Suppressor macrophage (primary cell): ENCODE measurements at regions not wholly inside any gene's neighbourhood (a gene's known extent, or its start where the extent isn't known, plus 50 kb on each side); places are given as distances from the start of the nearest gene placed in this dataset.

Source experiments
- DNase-seq, 4 experiments: peaks; one replicate each; pipeline ENCODE4 v3.0.0-alpha.2; 2020 to 2022

DNA sequence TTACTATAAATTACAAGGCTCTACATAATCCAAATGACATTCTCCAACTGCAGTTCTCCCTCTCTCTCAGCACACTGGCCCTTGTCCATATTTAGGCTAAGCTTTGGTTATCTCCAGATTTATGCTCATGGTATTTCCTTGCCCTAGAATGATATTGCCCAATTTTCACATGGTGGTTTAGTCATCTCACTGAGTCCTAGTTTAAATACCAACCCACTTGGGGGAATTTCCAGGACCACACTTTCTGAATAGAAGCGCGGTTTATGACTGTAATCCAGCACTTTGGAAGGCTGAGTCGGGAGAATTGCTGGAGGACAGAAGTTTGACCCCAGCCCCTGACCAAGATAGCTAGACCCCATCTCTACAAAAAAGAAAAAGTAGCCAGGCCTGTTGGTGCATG, 280.1 kb upstream of the MON1B start:
- DNase-seq: peak in 3 of 4 experiments; percentile 2 to 40 (median 20)

DNA sequence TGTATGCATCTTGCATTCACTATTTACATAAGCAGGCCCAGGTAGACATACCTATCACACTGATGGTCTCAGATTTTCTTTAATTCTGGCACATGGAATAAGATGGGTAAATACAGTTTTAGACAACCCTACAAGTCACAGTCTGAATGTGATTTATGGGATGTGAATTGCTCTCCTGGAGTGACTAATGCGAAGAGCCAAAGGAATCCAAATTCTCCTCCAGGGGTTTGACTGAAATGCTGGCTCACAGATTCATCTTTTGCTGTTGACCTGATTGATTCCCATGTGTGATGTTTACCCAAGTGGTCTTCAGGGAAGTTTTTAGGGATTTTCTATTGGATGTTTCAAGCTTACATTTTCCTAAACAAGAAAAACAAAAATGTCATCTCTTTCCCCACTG, 277.9 kb upstream of the MON1B start:
- no peak for DNase-seq

DNA sequence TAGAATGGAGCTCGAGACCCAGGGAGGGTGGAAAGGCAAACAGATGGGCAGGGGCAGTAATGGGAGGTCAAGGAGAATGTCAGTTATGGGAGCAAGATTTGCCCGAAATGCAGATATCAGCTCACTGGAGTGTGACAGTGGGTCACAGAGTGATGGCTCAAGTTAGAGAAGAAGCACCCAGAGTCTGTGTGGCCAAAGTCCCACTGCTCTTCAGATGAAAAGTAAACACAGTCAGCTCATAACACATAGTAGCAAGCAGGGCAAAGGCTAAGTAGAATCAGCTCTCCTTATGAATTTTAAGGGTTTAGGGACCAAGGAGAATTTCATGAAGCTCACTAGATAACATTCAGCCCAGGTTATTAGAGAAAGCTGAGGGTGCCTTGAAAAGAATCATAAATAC, 264.9 kb upstream of the MON1B start:
- no peak for DNase-seq

DNA sequence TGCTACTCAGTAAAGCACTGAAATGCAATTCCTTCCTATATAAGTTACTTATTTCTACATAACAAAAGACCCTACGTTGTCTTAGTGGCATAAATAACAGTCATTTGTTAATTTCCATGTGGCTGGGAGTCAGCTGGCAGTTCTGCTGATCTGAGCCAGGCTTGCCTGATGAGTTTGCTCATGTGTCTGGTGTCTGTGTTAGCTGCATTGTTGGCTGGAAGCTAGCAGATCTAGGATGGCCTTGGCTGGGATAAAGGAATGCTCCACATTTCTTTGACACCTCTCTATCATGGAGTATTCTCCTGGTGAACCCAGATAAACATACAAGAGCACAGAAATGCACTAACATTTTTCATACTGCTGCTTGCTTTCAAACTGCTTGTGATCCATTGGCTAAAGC, 264.4 kb upstream of the MON1B start:
- no peak for DNase-seq

DNA sequence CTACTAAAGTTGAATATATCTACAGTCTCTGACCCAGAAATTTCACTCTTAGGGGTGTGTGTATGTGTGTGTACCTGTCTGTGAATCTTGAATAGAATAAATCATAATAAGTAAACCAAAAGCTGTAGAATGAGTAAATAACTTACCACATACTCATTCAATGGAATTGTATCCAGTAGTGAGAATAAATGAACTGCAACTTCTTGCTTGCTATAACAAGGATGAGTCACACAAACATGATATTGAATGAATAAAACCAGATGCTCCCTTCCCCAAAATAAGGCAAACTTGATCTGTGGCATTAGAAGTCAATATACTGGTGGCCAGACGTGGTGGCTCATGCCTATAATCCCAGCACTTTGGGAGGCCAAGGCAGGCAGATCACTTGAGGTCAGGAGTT, 259.8 kb upstream of the MON1B start:
- DNase-seq: no peak

DNA sequence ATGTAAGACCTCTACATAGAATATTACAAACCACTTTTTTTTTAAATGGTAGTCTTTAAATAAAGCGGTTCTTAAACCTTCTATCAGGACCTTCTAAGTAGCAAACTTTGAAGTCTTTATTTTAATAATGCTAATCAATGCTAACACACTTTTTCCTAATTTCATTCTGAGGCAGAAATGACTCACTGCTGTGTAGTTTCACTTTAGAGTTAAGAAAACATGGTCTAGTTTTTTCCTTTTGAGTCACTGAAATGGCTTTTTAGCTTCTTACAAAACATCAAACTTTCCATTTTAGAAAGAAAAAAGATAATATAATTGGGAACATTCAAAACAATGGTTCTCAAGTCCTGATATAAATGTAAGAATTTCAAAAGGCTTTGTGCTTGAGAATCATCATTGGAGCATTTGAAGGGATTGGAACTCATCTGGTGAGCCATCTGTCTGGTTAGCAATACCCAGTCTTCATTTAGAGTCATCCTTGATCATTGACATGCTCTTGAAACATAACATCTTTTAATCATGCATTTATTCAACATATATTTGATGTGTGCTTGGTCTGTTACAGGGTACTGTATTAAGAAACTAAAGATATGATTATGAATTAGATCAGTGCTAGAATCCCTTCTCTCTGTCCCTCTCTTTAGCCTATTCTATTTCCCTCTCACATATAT, 258.3 kb upstream of the MON1B start:
- DNase-seq: no peak

DNA sequence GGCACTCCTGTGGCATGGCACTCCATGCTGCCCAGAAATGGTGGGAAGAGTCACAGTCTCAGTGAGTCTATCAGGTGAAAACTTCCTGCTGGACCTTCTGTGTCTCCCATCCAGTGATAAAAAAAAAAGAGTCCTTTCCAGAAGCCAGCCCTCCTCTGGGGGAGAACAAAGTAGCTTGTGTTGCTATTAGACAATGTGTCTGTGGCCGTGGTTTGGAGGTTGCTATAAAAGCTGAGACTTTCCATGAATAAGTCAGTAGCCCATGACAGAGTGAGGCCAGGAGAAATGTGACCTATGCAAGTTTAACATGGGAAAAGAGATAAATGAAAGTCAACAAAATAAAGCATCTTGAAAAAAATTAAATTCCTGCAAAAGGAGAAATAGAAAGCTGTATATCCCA, 250.7 kb upstream of the MON1B start:
- no peak for DNase-seq

DNA sequence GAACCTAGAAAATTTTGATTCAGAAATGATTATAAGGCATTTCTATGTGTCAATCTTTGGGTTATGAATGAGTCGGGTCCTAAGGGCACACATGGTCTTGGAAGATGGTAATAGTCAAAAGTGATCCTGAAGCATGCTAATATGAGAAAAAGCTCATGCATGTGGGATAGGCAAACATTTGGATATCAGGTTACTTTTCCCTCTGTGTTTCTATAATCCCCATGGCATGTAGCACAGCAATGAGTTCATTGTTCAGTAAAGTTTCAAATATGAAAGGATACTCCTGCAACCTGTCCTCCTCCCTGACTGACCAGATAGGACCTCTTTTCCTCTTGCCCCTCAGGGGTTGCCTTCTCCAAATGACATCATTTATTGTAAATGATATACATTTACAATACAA, 249.9 kb upstream of the MON1B start:
- DNase-seq: no peak

DNA sequence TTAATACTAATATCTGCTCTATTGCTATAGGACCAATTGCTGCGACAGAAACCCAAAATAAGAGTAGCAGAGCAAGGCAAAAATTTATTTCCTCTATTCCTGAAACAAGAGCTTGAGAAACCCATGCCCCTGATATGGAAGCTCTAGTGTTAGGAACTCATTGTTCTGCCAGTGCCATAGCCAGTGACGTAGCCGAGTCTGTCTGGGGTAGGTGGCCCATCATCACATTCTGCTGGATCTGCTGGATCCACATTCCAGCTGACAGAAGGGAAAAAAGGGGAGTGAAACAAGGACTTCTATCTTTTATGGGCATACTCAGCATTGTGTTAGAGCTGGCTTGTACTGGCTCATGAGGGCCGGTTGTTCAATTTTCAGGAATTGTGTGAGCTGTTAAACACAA, 248.9 kb upstream of the MON1B start:
- DNase-seq: no peak

DNA sequence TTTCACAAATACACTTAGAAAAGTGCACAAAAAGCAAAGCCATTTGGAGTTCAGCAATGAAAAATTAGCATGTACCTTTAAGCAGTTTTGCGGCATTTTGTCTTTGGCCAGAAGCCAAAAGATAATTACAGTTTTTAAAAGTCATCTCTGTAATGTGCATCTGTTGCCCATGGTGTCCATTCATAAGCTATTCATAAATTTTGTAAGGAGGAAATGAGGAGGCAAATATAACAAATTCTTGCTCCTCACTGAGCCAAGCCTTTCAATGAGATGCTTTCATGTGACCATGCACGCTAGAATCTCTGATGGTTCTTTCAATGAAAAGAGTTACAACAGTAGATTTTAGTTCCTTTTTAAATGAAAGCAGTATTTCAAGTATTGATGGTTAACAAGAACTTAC, 247.1 kb upstream of the MON1B start:
- no peak for DNase-seq

DNA sequence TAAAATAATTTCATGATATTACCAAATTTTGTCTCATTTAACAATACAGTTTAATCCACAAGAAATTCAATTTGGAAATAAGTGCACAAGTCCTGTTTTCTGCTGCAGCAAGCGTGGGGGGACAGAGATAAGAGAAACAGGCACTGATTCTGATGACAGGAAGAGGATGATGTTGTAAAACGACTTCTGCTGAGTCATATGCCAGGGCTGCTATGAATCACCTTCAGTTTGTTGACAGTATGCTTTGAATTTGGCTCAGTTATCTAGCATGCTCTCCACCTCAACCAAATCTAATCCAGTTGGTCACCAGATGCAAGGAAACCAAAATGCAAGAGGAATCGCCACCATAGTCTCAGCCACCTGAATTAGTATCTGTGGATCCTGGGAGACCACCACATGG, 244.1 kb upstream of the MON1B start:
- peak in 1 of 4 experiments; percentile 2 for DNase-seq

DNA sequence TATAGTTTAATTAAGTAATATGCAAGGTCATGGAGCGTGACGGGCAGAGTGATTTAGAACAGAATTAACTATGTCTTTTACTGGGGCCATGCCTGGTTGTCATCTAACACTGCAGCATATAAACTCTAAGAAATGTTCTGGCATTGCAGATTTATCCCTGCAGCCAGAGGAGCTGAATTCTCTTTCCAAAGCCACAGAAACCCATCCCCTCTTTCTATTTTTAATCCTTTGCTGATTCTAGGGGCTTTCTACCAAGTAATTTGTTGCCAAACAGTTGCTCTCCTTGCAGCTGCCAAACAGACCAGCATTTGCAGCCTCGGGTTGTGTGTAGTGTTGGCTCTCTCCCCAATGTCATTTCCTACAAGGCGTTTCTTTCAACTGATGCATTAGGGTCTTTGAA, 243.2 kb upstream of the MON1B start:
- DNase-seq: no peak

DNA sequence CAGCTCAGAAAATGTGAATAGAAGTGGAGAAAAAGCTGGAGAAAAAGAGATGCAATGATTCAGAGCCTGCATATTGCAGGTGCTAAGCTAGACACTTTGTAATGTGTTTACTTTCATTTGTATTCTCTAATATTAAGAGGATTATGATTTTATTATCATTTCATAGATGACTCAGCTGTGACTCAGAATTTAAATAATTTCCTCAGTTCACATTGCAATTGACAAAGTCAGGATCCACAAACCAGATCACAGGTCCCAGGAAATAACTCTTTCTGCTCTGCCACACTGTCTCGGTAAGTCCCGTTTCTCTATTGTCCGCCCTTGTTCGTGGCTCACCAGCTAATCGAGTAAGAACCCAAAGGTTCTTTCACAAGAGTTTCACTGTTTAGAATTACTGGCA, 235.4 kb upstream of the MON1B start:
- no peak for DNase-seq

DNA sequence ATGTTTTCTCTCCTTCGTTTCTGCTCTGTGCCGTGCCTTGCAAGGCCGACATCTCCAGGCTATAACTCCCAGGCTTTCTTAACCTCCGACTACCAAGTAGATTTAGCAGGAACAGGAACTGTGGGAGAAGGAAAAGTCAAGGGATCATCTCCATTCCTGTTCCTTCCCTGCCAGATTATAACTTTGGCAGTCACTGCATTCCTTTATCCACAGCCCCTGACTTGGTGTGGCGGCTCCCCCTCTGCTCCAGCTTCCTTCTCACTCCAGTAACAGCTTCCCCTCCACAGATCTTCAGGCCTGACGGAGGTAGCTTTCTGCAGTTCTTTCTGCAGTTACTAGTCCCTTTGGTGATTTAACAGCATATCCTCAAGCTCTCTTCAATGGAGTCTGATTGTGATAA, 234.6 kb upstream of the MON1B start:
- no peak for DNase-seq

DNA sequence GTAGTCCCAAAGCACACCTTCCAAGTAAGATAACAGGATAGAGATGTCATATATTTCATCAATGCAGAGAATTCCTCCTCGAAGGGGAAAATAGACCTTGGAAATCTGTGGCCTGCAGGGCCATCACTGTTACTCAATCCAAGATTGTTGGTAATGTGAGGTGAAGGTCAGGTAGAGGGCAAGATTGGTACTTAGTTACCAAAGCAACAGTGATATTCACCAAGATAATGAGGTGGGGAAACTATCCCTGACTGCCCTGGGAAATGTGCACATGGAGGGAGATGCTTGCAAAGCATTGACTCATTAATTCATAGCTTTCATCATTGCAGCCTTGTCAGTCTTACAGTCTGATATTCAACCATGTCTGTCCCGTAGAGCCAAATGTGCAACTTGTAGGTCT, 234.1 kb upstream of the MON1B start:
- DNase-seq: no peak

DNA sequence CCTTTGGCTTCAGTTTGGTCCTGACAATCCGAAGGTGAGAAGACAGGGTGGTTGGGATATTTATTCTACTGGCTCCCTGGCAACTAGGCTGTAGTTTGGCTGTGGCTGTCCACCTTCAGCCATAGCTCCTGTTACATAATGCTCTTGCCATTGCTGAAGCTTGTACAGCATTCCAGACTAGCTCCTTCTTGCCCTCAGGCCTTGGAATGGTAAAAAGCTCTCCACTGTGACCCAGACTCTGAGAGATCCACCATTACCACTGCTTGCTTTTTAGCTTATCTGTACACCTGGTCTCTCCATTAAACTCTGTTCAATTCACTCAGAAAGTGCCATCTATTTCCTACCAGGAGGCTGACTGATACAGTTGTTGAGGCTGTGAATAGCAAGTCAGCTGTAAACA, 231.8 kb upstream of the MON1B start:
- DNase-seq: no peak

DNA sequence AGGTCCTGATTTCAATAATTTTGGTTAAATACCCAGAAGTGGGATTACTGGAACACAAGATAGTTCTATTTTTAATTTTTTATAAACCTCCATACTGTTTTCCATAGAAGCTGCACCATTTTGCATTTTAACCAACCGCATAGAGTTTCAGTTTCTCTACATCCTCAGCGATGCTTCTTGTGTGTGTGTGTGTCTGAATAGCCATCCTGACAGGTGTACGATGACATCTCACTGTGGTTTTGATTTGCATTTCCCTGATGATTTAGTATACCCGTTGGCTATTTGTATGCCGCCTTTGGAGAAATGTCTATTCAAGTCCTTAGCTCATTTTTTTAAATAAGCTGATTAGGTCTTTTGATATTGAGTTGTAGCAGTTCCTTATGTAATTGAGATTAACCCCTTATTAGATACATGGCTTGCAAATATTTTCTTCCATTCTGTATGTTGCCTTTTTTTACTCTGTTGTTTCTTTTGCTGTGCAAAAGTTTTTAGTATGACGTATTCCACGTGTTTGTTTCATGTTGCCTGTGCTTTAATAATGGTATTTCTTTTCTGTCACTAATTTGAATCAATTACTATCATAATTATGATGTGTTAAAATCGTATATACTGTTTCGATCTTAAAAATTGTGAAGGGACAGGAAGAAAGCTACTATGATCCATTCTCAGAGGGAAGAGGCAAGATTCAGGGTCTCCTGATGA, 227.2 kb upstream of the MON1B start:
- no peak for DNase-seq

DNA sequence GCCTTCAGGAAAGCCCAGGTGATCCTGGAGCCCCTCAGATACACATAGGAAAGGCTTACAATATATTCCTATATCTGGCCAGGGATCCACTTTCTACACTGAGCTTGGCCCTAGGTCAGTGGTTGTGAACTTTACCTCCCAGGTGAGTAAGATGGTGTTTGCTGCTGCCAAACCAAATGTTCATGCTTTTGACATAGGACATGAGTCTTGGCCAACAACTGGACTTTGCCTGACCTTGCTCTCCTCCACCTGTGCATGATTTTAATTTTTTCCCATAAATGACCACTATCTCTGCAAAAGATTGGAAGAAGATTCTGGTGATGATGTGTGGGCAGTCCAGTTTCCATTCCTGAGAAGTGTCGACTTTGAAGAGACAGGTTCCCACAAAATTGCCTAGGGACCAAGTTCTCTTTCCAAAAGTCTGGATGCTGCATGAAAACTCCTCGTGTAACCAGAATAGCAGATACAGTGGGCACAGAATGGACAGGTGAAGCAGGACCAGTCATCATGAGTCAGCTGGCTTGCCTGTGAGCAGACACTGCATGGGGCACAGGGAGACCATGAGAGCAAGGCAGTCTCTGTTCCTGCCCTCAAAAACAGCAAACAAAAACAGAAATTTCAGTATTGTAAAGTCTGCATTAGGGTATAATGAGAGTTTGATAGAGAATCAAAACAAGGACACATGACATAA, 226.4 kb upstream of the MON1B start:
- no peak for DNase-seq

DNA sequence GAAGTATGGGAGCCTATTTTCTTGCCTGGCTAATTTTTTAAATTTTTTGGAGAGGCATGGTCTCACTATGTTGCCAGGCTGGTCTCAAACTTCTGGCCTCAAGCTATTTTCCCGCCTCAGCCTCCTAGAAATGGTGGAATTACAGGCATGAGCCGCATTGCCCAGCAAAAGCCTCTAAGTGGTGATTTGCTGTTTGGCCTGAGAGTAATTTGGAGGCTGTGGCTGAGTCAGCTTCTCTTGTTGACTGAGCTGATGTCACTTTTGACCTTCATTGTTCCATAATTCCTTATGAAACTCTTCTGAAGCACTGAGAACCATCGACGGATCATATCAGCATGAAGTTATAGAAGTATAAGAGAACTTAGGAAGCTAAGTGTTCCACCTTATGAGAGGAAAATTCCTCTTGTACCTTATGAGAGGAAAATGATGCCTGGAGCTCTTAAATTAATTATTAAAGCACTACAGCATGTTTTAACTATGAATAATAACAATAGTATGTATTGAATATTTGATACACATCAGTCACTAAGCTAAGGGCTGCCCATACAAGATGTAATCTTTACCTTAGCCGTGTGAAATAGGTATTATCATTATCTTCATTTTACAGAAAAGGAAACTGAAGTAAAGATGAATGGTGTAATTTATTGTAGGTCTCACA, 220.8 kb upstream of the MON1B start:
- no peak for DNase-seq

DNA sequence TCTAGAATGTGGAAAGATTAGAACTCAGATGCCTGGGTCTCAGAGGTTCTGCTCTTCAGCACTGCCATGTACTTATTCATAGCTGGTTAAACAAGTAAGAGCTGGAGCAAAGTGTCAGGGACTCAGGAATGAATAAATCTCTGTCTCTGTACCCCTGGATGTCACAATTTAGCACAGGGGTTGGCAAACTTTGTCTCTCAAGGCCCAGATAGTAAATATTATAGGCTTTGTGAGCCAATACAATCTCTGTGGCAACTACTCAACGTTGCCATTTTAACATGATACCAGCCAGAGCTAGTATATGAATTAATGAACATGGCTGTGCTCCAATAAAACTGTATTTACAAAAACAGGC, 220.3 kb upstream of the MON1B start:
- no peak for DNase-seq

DNA sequence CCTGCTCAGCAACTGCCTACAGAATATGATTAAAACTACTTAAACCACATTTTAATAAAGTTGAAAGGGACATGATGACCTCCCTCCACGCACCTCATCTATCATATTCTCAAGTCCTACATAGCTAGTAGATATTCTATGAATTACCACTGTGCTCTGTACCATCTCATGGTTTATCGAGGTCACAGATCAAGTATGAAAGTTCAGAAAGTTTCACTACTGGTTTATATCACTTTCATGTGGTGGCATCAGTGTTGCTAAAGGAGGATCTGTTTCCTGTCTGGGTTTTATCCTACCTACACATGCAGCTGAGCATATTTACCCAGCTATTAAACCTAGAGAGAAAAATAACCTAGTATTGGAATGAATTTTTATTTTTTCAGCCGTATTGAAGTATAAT, 214.9 kb upstream of the MON1B start:
- no peak for DNase-seq

DNA sequence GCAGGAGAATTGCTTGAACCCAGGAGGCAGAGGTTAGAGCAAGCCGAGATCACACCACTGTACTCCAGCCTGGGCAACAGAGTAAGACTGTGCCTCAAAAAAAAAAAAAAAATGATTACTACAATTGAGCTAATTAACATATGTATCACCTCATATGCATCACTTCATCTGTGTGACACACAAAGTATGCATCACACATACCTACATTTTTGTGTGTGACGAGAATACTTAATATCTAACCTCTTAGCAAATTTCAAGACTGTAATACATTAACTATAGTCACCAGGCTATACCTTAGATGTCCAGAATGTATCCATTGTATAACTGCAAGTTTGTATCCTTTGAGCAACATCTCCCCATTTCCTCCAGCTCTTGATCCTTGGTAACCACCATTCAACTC, 214.2 kb upstream of the MON1B start:
- no peak for DNase-seq

DNA sequence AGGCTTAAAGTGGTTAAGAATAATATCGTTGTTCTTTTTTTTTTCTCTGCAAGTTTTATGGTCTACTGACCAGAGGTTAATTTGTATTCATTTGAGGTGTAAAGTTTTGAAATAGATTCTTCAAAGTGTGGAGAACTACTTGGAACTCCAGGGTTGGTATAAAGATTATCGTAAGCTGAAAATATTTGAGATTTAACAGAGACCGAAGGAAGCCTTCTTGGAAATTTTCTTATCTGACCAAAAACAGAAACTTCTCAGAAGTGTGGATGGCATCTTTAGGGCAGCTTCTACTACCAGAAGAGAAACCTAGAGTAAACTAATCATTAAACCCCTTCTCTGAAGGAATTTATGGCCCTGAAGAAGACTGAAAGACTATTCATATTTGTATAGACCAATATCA, 206.8 kb upstream of the MON1B start:
- DNase-seq: no peak
